A549 (cell line): ENCODE measurements at regions not wholly inside any gene's neighbourhood (a gene's known extent, or its start where the extent isn't known, plus 50 kb on each side); places are given as distances from the start of the nearest gene placed in this dataset.

ENCODE experiments used
- CBX2 ChIP-seq: fragments of 200-600 bp; sonication (generic); IDR thresholded peaks from 2 replicates; pipeline ENCODE4 v1.6.1; 2016; ENCODE audit warnings: low read depth, mild to moderate bottlenecking, borderline replicate concordance
- CEBPB ChIP-seq, 2 experiments: fragments of >200 bp in 1 of 2; sonication (Bioruptor Twin) in 1 of 2; formaldehyde crosslinking in 1 of 2; IDR thresholded peaks; 2 replicates each; pipeline ENCODE4 v1.6.1; 2012 to 2016
- CHD2 ChIP-seq: fragments of 150-350 bp; IDR thresholded peaks from 2 replicates; pipeline ENCODE4 v1.6.1; 2014; ENCODE audit warnings: low read length; ENCODE audit not compliant: partially characterized antibody
- CHD4 ChIP-seq: fragments of 200-600 bp; sonication (generic); IDR thresholded peaks from 2 replicates; pipeline ENCODE4 v1.6.1; 2016; ENCODE audit warnings: antibody characterized with exemption, mild to moderate bottlenecking, borderline replicate concordance
- CTCF ChIP-seq: fragments of >200 bp; sonication (Bioruptor Twin); formaldehyde crosslinking; IDR thresholded peaks from 3 replicates; pipeline ENCODE4 v1.5.1; 2016
- EP300 ChIP-seq, 2 experiments: fragments of >200 bp; sonication (Bioruptor Twin); formaldehyde crosslinking; IDR thresholded peaks; 2 replicates in 1 of 2; 3 replicates in 1 of 2; pipeline ENCODE4 v1.6.1; 2016 to 2017
- JUNB ChIP-seq: fragments of >200 bp; sonication (Bioruptor Twin); formaldehyde crosslinking; IDR thresholded peaks from 2 replicates; pipeline ENCODE4 v1.6.1; 2016
- MAFK ChIP-seq: fragments of 450-650 bp; IDR thresholded peaks from 2 replicates; pipeline ENCODE4 v1.6.1; 2014; ENCODE audit not compliant: partially characterized antibody
- MYC ChIP-seq: IDR thresholded peaks from 2 replicates; pipeline ENCODE4 v1.6.1; 2012; ENCODE audit warnings: mild to moderate bottlenecking, inconsistent platforms, low read length, improper control_type of control experiment, borderline replicate concordance
- POLR2A ChIP-seq: IDR thresholded peaks from 2 replicates; pipeline ENCODE4 v1.6.1; 2012; ENCODE audit warnings: mild to moderate bottlenecking, low read length
- REST ChIP-seq: fragments of 200-600 bp; sonication (generic); IDR thresholded peaks from 2 replicates; pipeline ENCODE4 v1.6.1; 2016; ENCODE audit warnings: antibody characterized with exemption, mild to moderate bottlenecking, moderate library complexity
- RFX5 ChIP-seq: fragments of 450-650 bp; IDR thresholded peaks from 2 replicates; pipeline ENCODE4 v1.7.1; 2014; ENCODE audit warnings: antibody characterized with exemption, mild to moderate bottlenecking, moderate library complexity
- ZFP36 ChIP-seq: fragments of 450-650 bp; IDR thresholded peaks from 2 replicates; pipeline ENCODE4 v1.6.1; 2014; ENCODE audit warnings: borderline replicate concordance; ENCODE audit not compliant: partially characterized antibody
- ZNF302 ChIP-seq: fragments of 250-450 bp; sonication (Bioruptor Pico); IDR thresholded peaks from 2 replicates; pipeline ENCODE4 v1.9.0; 2021; ENCODE audit warnings: inconsistent platforms, mild to moderate bottlenecking, moderate library complexity

GRCh38 chr19:33891773-33892172 is 95.1 kb downstream of the KCTD15 start:
- TF ChIP-seq MYC (no peak), CHD4 (no peak), CTCF (no peak), MAFK (no peak), REST (no peak), CBX2 (no peak), ZNF302 (CRISPR knock-in tag) (no peak), POLR2A (no peak), JUNB (no peak), CHD2 (no peak), CEBPB (IDR thresholded peaks at IDR 0.05) (no peak), ZFP36 (no peak), RFX5 (no peak), EP300 (IDR thresholded peaks at IDR 0.05) (no peak)
